SK-N-SH treated with all-trans-retinoic acid at 6 μM for 48 hours (cell line): ENCODE measurements at regions not wholly inside any gene's neighbourhood (a gene's known extent, or its start where the extent isn't known, plus 50 kb on each side); places are given as distances from the start of the nearest gene placed in this dataset.

ENCODE experiments used
- ATAC-seq: fragments of 200-7000 bp; cut with Tn5 transposase; 3 replicates; pipeline ENCODE4 v1.9.1; 2020; ENCODE audit warnings: mild to moderate bottlenecking, moderate library complexity
- BACH2 ChIP-seq: fragments of 250-450 bp; sonication (Bioruptor Pico); IDR thresholded peaks from 2 replicates; pipeline ENCODE4 v1.9.0; 2021; ENCODE audit warnings: mild to moderate bottlenecking, borderline replicate concordance
- CREB5 ChIP-seq: fragments of 250-450 bp; sonication (Bioruptor Pico); IDR thresholded peaks from 2 replicates; pipeline ENCODE4 v1.5.1; 2020; ENCODE audit warnings: low read depth, mild to moderate bottlenecking, moderate library complexity
- CSDC2 ChIP-seq: fragments of 250-450 bp; sonication (Bioruptor Pico); IDR thresholded peaks from 2 replicates; pipeline ENCODE4 v1.5.0; 2020; ENCODE audit warnings: mild to moderate bottlenecking, moderate library complexity
- ESRRG ChIP-seq: fragments of 250-450 bp; sonication (Bioruptor Pico); IDR thresholded peaks from 2 replicates; pipeline ENCODE4 v1.6.1; 2021; ENCODE audit warnings: mild to moderate bottlenecking
- GLIS3 ChIP-seq: fragments of 250-450 bp; sonication (Bioruptor Pico); IDR thresholded peaks from 2 replicates; pipeline ENCODE4 v1.5.0; 2020; ENCODE audit warnings: mild to moderate bottlenecking, moderate library complexity
- ISL1 ChIP-seq: fragments of 250-450 bp; sonication (Bioruptor Pico); IDR thresholded peaks from 2 replicates; pipeline ENCODE4 v2.1.2; 2022; ENCODE audit warnings: mild to moderate bottlenecking, moderate library complexity
- OSR1 ChIP-seq: fragments of 250-450 bp; sonication (Bioruptor Pico); IDR thresholded peaks from 2 replicates; pipeline ENCODE4 v1.8.0; 2022; ENCODE audit warnings: moderate library complexity, mild to moderate bottlenecking, inconsistent platforms
- PATZ1 ChIP-seq: fragments of 250-450 bp; sonication (Bioruptor Pico); IDR thresholded peaks from 2 replicates; pipeline ENCODE4 v1.8.0; 2020; ENCODE audit warnings: mild to moderate bottlenecking, moderate library complexity, borderline replicate concordance
- POU6F1 ChIP-seq: fragments of 250-450 bp; sonication (Bioruptor Pico); IDR thresholded peaks from 2 replicates; pipeline ENCODE4 v1.8.0; 2021; ENCODE audit warnings: low read depth, mild to moderate bottlenecking, moderate library complexity, borderline replicate concordance
- PPARA ChIP-seq: fragments of 250-450 bp; sonication (Bioruptor Pico); IDR thresholded peaks from 2 replicates; pipeline ENCODE4 v1.5.0; 2020; ENCODE audit warnings: mild to moderate bottlenecking, borderline replicate concordance
- RARB ChIP-seq: fragments of 250-450 bp; sonication (Bioruptor Pico); IDR thresholded peaks from 2 replicates; pipeline ENCODE4 v1.8.0; 2021; ENCODE audit warnings: mild to moderate bottlenecking, moderate library complexity
- SNAI2 ChIP-seq: fragments of 250-450 bp; sonication (Bioruptor Pico); IDR thresholded peaks from 2 replicates; pipeline ENCODE4 v1.5.0; 2020; ENCODE audit warnings: mild to moderate bottlenecking, moderate library complexity
- TCF4 ChIP-seq: fragments of 250-450 bp; sonication (Bioruptor Pico); IDR thresholded peaks from 2 replicates; pipeline ENCODE4 v1.8.0; 2021; ENCODE audit warnings: mild to moderate bottlenecking, moderate library complexity, borderline replicate concordance
- TOX ChIP-seq: fragments of 250-450 bp; sonication (Bioruptor Pico); IDR thresholded peaks from 2 replicates; pipeline ENCODE4 v1.8.0; 2021; ENCODE audit warnings: mild to moderate bottlenecking, moderate library complexity, borderline replicate concordance
- TSHZ2 ChIP-seq: fragments of 250-450 bp; sonication (Bioruptor Pico); IDR thresholded peaks from 2 replicates; pipeline ENCODE4 v1.5.0; 2020; ENCODE audit warnings: mild to moderate bottlenecking, moderate library complexity
- ZC3H10 ChIP-seq: fragments of 250-450 bp; sonication (Bioruptor Pico); IDR thresholded peaks from 2 replicates; pipeline ENCODE4 v1.5.1; 2021; ENCODE audit warnings: mild to moderate bottlenecking, moderate library complexity
- ZFP3 ChIP-seq: fragments of 250-450 bp; sonication (Bioruptor Pico); IDR thresholded peaks from 2 replicates; pipeline ENCODE4 v1.5.0; 2020; ENCODE audit warnings: mild to moderate bottlenecking, moderate library complexity
- ZFP30 ChIP-seq: fragments of 450-650 bp; formaldehyde crosslinking; IDR thresholded peaks from 2 replicates; pipeline ENCODE4 v1.5.0; 2022; ENCODE audit warnings: mild to moderate bottlenecking, moderate library complexity
- ZNF565 ChIP-seq: fragments of 450-650 bp; formaldehyde crosslinking; conservative IDR thresholded peaks from 2 replicates; pipeline ENCODE4 v1.5.0; 2020; ENCODE audit warnings: low read depth, mild to moderate bottlenecking, moderate library complexity
- ZNF70 ChIP-seq: fragments of 450-650 bp; formaldehyde crosslinking; IDR thresholded peaks from 2 replicates; pipeline ENCODE4 v1.5.0; 2020; ENCODE audit warnings: mild to moderate bottlenecking, moderate library complexity

- no peak for ATAC-seq
- TF ChIP-seq PATZ1 (CRISPR knock-in tag) (no peak), PPARA (no peak), TCF4 (no peak), ZNF565 (CRISPR knock-in tag) (no peak), OSR1 (CRISPR knock-in tag) (no peak), POU6F1 (CRISPR knock-in tag) (no peak), ZFP30 (CRISPR knock-in tag) (no peak), TOX (CRISPR knock-in tag) (no peak), RARB (CRISPR knock-in tag) (no peak), SNAI2 (CRISPR knock-in tag) (no peak), ISL1 (CRISPR knock-in tag) (no peak), ZFP3 (CRISPR knock-in tag) (no peak)
- TF ChIP-seq, all 23 proteins: peak for 0
Observed at GRCh38 chr5:35304291-35304690, 74.0 kb upstream of the PRLR start.

GRCh38 chr5:35303152-35303551, 72.9 kb upstream of the PRLR start:
- no peak for TF ChIP-seq ZC3H10 (CRISPR knock-in tag)
- no peak for TF ChIP-seq PATZ1 (CRISPR knock-in tag)
- TF ChIP-seq CREB5 (CRISPR knock-in tag): no peak
- no peak for TF ChIP-seq TCF4
- TF ChIP-seq OSR1 (CRISPR knock-in tag): no peak
- TF ChIP-seq BACH2 (CRISPR knock-in tag): no peak
- no peak for TF ChIP-seq GLIS3 (CRISPR knock-in tag)
- TF ChIP-seq ZFP30 (CRISPR knock-in tag): no peak
- no peak for TF ChIP-seq RARB (CRISPR knock-in tag)
- no peak for TF ChIP-seq CSDC2 (CRISPR knock-in tag)
- TF ChIP-seq TOX (CRISPR knock-in tag): no peak
- no peak for TF ChIP-seq ZNF565 (CRISPR knock-in tag)
- no peak for TF ChIP-seq TSHZ2 (CRISPR knock-in tag)
- ATAC-seq: no peak

GRCh38 chr5:35302544-35302943, 72.3 kb upstream of the PRLR start:
- no peak for TF ChIP-seq TSHZ2 (CRISPR knock-in tag)
- TF ChIP-seq PPARA: no peak
- TF ChIP-seq POU6F1 (CRISPR knock-in tag): no peak
- TF ChIP-seq ESRRG (CRISPR knock-in tag): no peak
- TF ChIP-seq CREB5 (CRISPR knock-in tag): no peak
- no peak for TF ChIP-seq ZNF70 (CRISPR knock-in tag)
- TF ChIP-seq, all 23 proteins: peak for 0
- no peak for ATAC-seq
